ENCODE measurements at regions not wholly inside any gene's neighbourhood (a gene's known extent, or its start where the extent isn't known, plus 50 kb on each side); places are given as distances from the start of the nearest gene placed in this dataset.
"Not testable (repeated sequence)": the region's sequence is repeated elsewhere in the genome, so short reads cannot be mapped to it uniquely, and the experiment has no call there.

DNA sequence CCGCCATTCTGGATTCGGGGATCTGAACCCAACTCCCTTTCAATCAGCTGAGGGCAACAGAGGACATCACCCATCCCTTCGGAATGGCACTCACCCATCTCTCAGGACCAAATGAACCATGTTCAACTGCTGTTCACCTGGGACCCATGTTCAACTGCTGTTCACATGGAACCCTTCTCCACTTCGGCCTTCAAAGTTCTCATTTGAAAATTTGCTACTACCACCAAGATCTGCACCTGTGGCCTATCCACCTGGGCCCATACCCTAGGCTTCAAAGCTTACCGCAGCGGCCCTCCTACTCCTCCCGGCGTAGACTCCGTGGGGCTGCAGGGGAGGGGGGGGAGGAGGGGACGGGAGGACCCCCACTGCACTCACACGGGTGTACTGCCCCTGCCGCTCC is 119.2 kb upstream of the ANKRD30BL start:
- Histone ChIP-seq H2BK5ac (ENCODE audit: low read length) (no peak overlapping the region), H3K4me3 (ENCODE audit: low read length) (no peak overlapping the region), H3K79me2 (ENCODE audit: control insufficient read depth, insufficient read depth, low read length) (no peaks in the 10 kb centered on the region), H2AK5ac (ENCODE audit: low read length) (no peak overlapping the region), H4K8ac (ENCODE audit: low read depth, low read length) (no peak overlapping the region), H3K56ac (ENCODE audit: low read length) (no peak overlapping the region), H2BK120ac (ENCODE audit: low read depth, low read length) (no peak overlapping the region), H3K4ac (ENCODE audit: low read depth, low read length) (no peak overlapping the region), H3K4me1 (ENCODE audit: control insufficient read depth, low read depth, low read length) (no peaks in the 10 kb centered on the region), H3K23ac (ENCODE audit: low read length) (no peak overlapping the region), H3K27ac (ENCODE audit: low read depth, low read length) (no peak overlapping the region), H3K27me3 (ENCODE audit: insufficient read depth, low read length, poor library complexity) (no peaks in the 10 kb centered on the region), H3K36me3 (ENCODE audit: control insufficient read depth, insufficient read depth, low read length) (no peaks in the 10 kb centered on the region), H2BK15ac (replicated peaks; ENCODE audit: low read depth) (no peak overlapping the region), H3K9ac (ENCODE audit: low read length) (no peak overlapping the region), H3K4me2 (ENCODE audit: low read length) (no peak overlapping the region), H3K18ac (ENCODE audit: low read length) (no peak overlapping the region), H4K5ac (ENCODE audit: low read length) (no peak overlapping the region), H3K79me1 (ENCODE audit: low read length) (no peaks in the 10 kb centered on the region)
- WGBS (ENCODE audit: extremely low coverage, insufficient coverage, low lambda C conversion rate): no CpG with 5 or more reads among the region's 12 CpGs
- DNase-seq: no peak

DNA sequence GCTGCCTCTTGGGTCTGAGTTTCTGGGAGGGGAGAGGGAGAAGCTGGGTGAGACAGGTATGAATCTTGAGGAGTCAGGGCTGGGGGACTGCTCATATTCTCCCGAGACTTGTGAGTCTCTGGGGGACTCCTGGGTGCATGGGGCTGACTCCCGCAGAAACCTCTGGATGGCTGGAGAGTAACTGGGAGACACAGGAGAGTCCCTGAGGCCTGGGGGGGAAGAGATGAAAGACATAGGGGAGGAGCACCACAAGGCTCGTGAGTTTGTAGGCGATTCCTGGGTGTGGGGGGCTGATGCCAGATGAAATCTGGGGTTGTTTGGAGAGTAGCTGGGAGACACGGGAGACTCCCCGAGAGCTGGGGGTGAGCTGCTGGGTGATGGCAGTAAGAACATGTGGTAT is 120.4 kb upstream of the ANKRD30BL start:
- H2BK120ac ChIP-seq (ENCODE audit: low read depth, low read length); H3K79me2 ChIP-seq (ENCODE audit: control insufficient read depth, insufficient read depth, low read length); H3K23ac ChIP-seq (ENCODE audit: low read length); H3K36me3 ChIP-seq (ENCODE audit: control insufficient read depth, insufficient read depth, low read length); H3K27me3 ChIP-seq (ENCODE audit: insufficient read depth, low read length, poor library complexity); DNase-seq; H2BK5ac ChIP-seq (ENCODE audit: low read length); H3K4ac ChIP-seq (ENCODE audit: low read depth, low read length); H3K4me1 ChIP-seq (ENCODE audit: control insufficient read depth, low read depth, low read length); H3K18ac ChIP-seq (ENCODE audit: low read length); H2BK15ac ChIP-seq (replicated peaks; ENCODE audit: low read depth); H3K4me3 ChIP-seq (ENCODE audit: low read length); H3K9ac ChIP-seq (ENCODE audit: low read length); H4K5ac ChIP-seq (ENCODE audit: low read length); H3K79me1 ChIP-seq (ENCODE audit: low read length); H4K8ac ChIP-seq (ENCODE audit: low read depth, low read length); H3K56ac ChIP-seq (ENCODE audit: low read length); H3K27ac ChIP-seq (ENCODE audit: low read depth, low read length); H3K4me2 ChIP-seq (ENCODE audit: low read length); H2AK5ac ChIP-seq (ENCODE audit: low read length): not testable (repeated sequence)
- WGBS (ENCODE audit: extremely low coverage, insufficient coverage, low lambda C conversion rate): no CpG with 5 or more reads among the region's 6 CpGs

GRCh38 chr2:132282911-132283310 is 121.2 kb upstream of the ANKRD30BL start:
- H2BK15ac ChIP-seq (replicated peaks; ENCODE audit: low read depth): no peak overlapping the region
- WGBS (ENCODE audit: extremely low coverage, insufficient coverage, low lambda C conversion rate): no CpG with 5 or more reads among the region's 9 CpGs
- no peak overlapping the region for H3K56ac ChIP-seq (ENCODE audit: low read length)
- no peak overlapping the region for H3K23ac ChIP-seq (ENCODE audit: low read length)
- H2BK120ac ChIP-seq (ENCODE audit: low read depth, low read length): no peak overlapping the region
- no peak overlapping the region for H3K4me2 ChIP-seq (ENCODE audit: low read length)
- H3K9ac ChIP-seq (ENCODE audit: low read length): no peak overlapping the region
- H3K36me3 ChIP-seq (ENCODE audit: control insufficient read depth, insufficient read depth, low read length): no peaks in the 10 kb centered on the region
- no peaks in the 10 kb centered on the region for H3K4me1 ChIP-seq (ENCODE audit: control insufficient read depth, low read depth, low read length)
- H4K8ac ChIP-seq (ENCODE audit: low read depth, low read length): no peak overlapping the region
- no peak for DNase-seq
- H3K79me1 ChIP-seq (ENCODE audit: low read length): no peaks in the 10 kb centered on the region
- no peaks in the 10 kb centered on the region for H3K27me3 ChIP-seq (ENCODE audit: insufficient read depth, low read length, poor library complexity)
- no peak overlapping the region for H3K4ac ChIP-seq (ENCODE audit: low read depth, low read length)
- H3K18ac ChIP-seq (ENCODE audit: low read length): no peak overlapping the region
- H3K27ac ChIP-seq (ENCODE audit: low read depth, low read length): no peak overlapping the region
- no peak overlapping the region for H2BK5ac ChIP-seq (ENCODE audit: low read length)
- H4K5ac ChIP-seq (ENCODE audit: low read length): no peak overlapping the region
- no peak overlapping the region for H3K4me3 ChIP-seq (ENCODE audit: low read length)
- H3K79me2 ChIP-seq (ENCODE audit: control insufficient read depth, insufficient read depth, low read length): no peaks in the 10 kb centered on the region
- H2AK5ac ChIP-seq (ENCODE audit: low read length): no peak overlapping the region

DNA sequence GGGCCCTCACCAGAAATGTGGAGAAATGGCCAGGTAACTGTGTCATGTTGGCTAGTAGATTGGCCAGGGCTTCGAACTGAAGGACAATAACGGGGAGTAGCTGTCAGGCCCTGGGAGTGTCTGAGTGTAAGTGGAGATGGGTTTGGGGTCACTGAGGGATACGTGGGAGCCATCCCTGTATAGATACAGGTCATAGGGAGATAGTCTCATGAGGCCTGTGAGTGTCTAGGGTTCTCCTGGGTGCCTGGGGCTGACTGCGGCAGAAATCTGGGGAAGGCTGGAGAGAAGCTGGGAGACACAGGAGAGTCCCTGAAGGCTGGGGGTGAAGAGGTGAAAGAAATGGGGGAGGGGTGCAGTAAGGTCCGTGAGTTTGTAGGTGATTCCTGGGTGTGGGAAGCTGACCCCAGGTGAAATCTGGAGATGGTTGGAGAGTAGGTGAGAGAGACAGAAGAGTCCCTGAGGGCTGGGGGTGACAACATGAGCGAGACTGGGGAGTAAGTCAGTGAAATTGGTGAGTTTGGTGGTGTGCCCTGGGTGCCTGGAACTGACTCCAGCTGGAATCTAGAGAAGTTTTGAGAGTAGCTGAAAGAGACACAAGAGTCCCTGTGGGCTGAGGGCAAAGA is 124.6 kb upstream of the ANKRD30BL start:
- not testable (repeated sequence) for H4K5ac ChIP-seq (ENCODE audit: low read length); H3K4me2 ChIP-seq (ENCODE audit: low read length); H3K36me3 ChIP-seq (ENCODE audit: control insufficient read depth, insufficient read depth, low read length); H2BK15ac ChIP-seq (replicated peaks; ENCODE audit: low read depth); H3K79me2 ChIP-seq (ENCODE audit: control insufficient read depth, insufficient read depth, low read length); H2BK5ac ChIP-seq (ENCODE audit: low read length); H3K18ac ChIP-seq (ENCODE audit: low read length); H3K27ac ChIP-seq (ENCODE audit: low read depth, low read length); H3K4me1 ChIP-seq (ENCODE audit: control insufficient read depth, low read depth, low read length); DNase-seq; H3K9ac ChIP-seq (ENCODE audit: low read length); H4K8ac ChIP-seq (ENCODE audit: low read depth, low read length); H2BK120ac ChIP-seq (ENCODE audit: low read depth, low read length); H3K56ac ChIP-seq (ENCODE audit: low read length); H3K79me1 ChIP-seq (ENCODE audit: low read length); H3K4me3 ChIP-seq (ENCODE audit: low read length); H3K27me3 ChIP-seq (ENCODE audit: insufficient read depth, low read length, poor library complexity); H3K4ac ChIP-seq (ENCODE audit: low read depth, low read length); H2AK5ac ChIP-seq (ENCODE audit: low read length); H3K23ac ChIP-seq (ENCODE audit: low read length)
- WGBS (ENCODE audit: extremely low coverage, insufficient coverage, low lambda C conversion rate): no CpG with 5 or more reads among the region's 6 CpGs

- H3K4me2 ChIP-seq (ENCODE audit: low read length); H3K9ac ChIP-seq (ENCODE audit: low read length); H3K23ac ChIP-seq (ENCODE audit: low read length); DNase-seq; H3K4ac ChIP-seq (ENCODE audit: low read depth, low read length); H2BK15ac ChIP-seq (replicated peaks; ENCODE audit: low read depth); H3K79me1 ChIP-seq (ENCODE audit: low read length); H2BK5ac ChIP-seq (ENCODE audit: low read length); H3K56ac ChIP-seq (ENCODE audit: low read length); H3K4me1 ChIP-seq (ENCODE audit: control insufficient read depth, low read depth, low read length); H3K18ac ChIP-seq (ENCODE audit: low read length); H2BK120ac ChIP-seq (ENCODE audit: low read depth, low read length); H3K27me3 ChIP-seq (ENCODE audit: insufficient read depth, low read length, poor library complexity); H3K27ac ChIP-seq (ENCODE audit: low read depth, low read length); H3K4me3 ChIP-seq (ENCODE audit: low read length); H2AK5ac ChIP-seq (ENCODE audit: low read length); H4K5ac ChIP-seq (ENCODE audit: low read length); H3K79me2 ChIP-seq (ENCODE audit: control insufficient read depth, insufficient read depth, low read length); H4K8ac ChIP-seq (ENCODE audit: low read depth, low read length); H3K36me3 ChIP-seq (ENCODE audit: control insufficient read depth, insufficient read depth, low read length): not testable (repeated sequence)
- WGBS (ENCODE audit: extremely low coverage, insufficient coverage, low lambda C conversion rate): no CpG with 5 or more reads among the region's 8 CpGs
Measured at GRCh38 chr2:132287910-132288309, 126.2 kb upstream of the ANKRD30BL start.

- no CpG with 5 or more reads among the region's 4 CpGs for WGBS (ENCODE audit: extremely low coverage, insufficient coverage, low lambda C conversion rate)
- not testable (repeated sequence) for H4K5ac ChIP-seq (ENCODE audit: low read length); H3K36me3 ChIP-seq (ENCODE audit: control insufficient read depth, insufficient read depth, low read length); H3K4me3 ChIP-seq (ENCODE audit: low read length); H2BK15ac ChIP-seq (replicated peaks; ENCODE audit: low read depth); H3K4ac ChIP-seq (ENCODE audit: low read depth, low read length); H3K18ac ChIP-seq (ENCODE audit: low read length); H3K4me2 ChIP-seq (ENCODE audit: low read length); H3K79me1 ChIP-seq (ENCODE audit: low read length); H2AK5ac ChIP-seq (ENCODE audit: low read length); H3K9ac ChIP-seq (ENCODE audit: low read length); H3K23ac ChIP-seq (ENCODE audit: low read length); H2BK120ac ChIP-seq (ENCODE audit: low read depth, low read length); H4K8ac ChIP-seq (ENCODE audit: low read depth, low read length); H3K56ac ChIP-seq (ENCODE audit: low read length); DNase-seq; H3K4me1 ChIP-seq (ENCODE audit: control insufficient read depth, low read depth, low read length); H3K79me2 ChIP-seq (ENCODE audit: control insufficient read depth, insufficient read depth, low read length); H3K27me3 ChIP-seq (ENCODE audit: insufficient read depth, low read length, poor library complexity); H3K27ac ChIP-seq (ENCODE audit: low read depth, low read length); H2BK5ac ChIP-seq (ENCODE audit: low read length)
Measured at GRCh38 chr2:132289138-132289537, 127.4 kb upstream of the ANKRD30BL start.

Data from mesendoderm (in vitro differentiated cells).